GM10266 (cell line): ENCODE measurements at regions not wholly inside any gene's neighbourhood (a gene's known extent, or its start where the extent isn't known, plus 50 kb on each side); places are given as distances from the start of the nearest gene placed in this dataset.

Source experiments
- DNase-seq: peaks from one replicate; pipeline ENCODE4 v3.0.0; 2012; ENCODE audit errors: extremely low spot score
- TF ChIP-seq, protein P1 (sequence below): IDR thresholded peaks from 2 replicates; pipeline ENCODE4 v1.5.1; 2012; ENCODE audit warnings: mild to moderate bottlenecking, low read depth; ENCODE audit not compliant: control insufficient read depth, insufficient read depth; ENCODE audit errors: missing control alignments

DNA sequence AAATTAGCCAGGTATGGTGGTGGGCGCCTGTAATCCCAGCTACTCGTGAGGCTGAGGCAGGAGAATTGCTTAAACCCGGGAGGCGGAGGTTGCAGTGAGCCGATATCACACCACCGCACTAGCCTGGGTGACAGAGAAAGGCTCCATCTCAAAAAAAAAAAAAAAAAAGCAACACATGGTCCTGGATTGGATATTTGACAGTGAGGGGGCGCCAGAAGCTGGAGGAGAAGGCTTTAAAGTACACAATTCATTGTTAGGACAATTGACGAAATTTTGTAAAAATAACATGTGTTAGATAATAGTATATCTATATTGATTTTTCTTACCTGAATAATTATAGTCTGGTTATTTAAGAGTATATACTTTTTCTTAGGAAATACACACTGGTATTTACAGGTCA is 50.2 kb upstream of the USP25 start:
- TF ChIP-seq, protein P1, sequence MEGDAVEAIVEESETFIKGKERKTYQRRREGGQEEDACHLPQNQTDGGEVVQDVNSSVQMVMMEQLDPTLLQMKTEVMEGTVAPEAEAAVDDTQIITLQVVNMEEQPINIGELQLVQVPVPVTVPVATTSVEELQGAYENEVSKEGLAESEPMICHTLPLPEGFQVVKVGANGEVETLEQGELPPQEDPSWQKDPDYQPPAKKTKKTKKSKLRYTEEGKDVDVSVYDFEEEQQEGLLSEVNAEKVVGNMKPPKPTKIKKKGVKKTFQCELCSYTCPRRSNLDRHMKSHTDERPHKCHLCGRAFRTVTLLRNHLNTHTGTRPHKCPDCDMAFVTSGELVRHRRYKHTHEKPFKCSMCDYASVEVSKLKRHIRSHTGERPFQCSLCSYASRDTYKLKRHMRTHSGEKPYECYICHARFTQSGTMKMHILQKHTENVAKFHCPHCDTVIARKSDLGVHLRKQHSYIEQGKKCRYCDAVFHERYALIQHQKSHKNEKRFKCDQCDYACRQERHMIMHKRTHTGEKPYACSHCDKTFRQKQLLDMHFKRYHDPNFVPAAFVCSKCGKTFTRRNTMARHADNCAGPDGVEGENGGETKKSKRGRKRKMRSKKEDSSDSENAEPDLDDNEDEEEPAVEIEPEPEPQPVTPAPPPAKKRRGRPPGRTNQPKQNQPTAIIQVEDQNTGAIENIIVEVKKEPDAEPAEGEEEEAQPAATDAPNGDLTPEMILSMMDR = no peak
- DNase-seq = no peak
